NCI-H1048 (cell line): ENCODE measurements at regions not wholly inside any gene's neighbourhood (a gene's known extent, or its start where the extent isn't known, plus 50 kb on each side); places are given as distances from the start of the nearest gene placed in this dataset.
"Not testable (repeated sequence)": the region's sequence is repeated elsewhere in the genome, so short reads cannot be mapped to it uniquely, and the experiment has no call there.

Experiments used
- DNase-seq: peaks from one replicate; lab custom pipeline; 2025; lab: John Stamatoyannopoulos, UW

GRCh38 chr1:163571950-163572349, 250.2 kb downstream of the NUF2 start:
- no peak for DNase-seq

GRCh38 chr1:163574119-163574518, 252.4 kb downstream of the NUF2 start:
- no peak for DNase-seq

GRCh38 chr1:163580926-163581325, 259.2 kb downstream of the NUF2 start:
- no peak for DNase-seq

- no peak for DNase-seq
Observed at GRCh38 chr1:163583661-163584181, 262.0 kb downstream of the NUF2 start.

- no peak for DNase-seq
Observed at GRCh38 chr1:163585796-163586195, 264.0 kb downstream of the NUF2 start.

GRCh38 chr1:163588796-163589195, 267.0 kb downstream of the NUF2 start:
- no peak for DNase-seq

GRCh38 chr1:163589735-163590134, 268.0 kb downstream of the NUF2 start:
- no peak for DNase-seq

GRCh38 chr1:163591131-163591530, 269.4 kb downstream of the NUF2 start:
- not testable (repeated sequence) for DNase-seq

- DNase-seq: not testable (repeated sequence)
Observed at GRCh38 chr1:163592623-163593022, 270.9 kb downstream of the NUF2 start.

GRCh38 chr1:163596106-163596505, 274.4 kb downstream of the NUF2 start:
- not testable (repeated sequence) for DNase-seq

GRCh38 chr1:163596541-163597258, 274.9 kb downstream of the NUF2 start:
- no peak for DNase-seq

- no peak for DNase-seq
Observed at GRCh38 chr1:163604321-163604720, 282.6 kb downstream of the NUF2 start.

- peak; percentile 37 for DNase-seq
Observed at GRCh38 chr1:163604896-163605295, 283.1 kb downstream of the NUF2 start.

- DNase-seq: no peak
Observed at GRCh38 chr1:163608979-163609378, 287.2 kb downstream of the NUF2 start.

- no peak for DNase-seq
Observed at GRCh38 chr1:163609858-163610257, 288.1 kb downstream of the NUF2 start.

- no peak for DNase-seq
Observed at GRCh38 chr1:163610486-163610885, 288.7 kb downstream of the NUF2 start.

GRCh38 chr1:163614361-163614760, 292.6 kb downstream of the NUF2 start:
- DNase-seq: no peak

- DNase-seq: no peak
Observed at GRCh38 chr1:163628034-163628773, 306.4 kb downstream of the NUF2 start.

GRCh38 chr1:163632269-163632668, 310.5 kb downstream of the NUF2 start:
- DNase-seq: no peak

- no peak for DNase-seq
Observed at GRCh38 chr1:163633366-163633765, 311.6 kb downstream of the NUF2 start.

- DNase-seq: not testable (repeated sequence)
Observed at GRCh38 chr1:163645676-163646075, 323.9 kb downstream of the NUF2 start.

- no peak for DNase-seq
Observed at GRCh38 chr1:163650624-163651023, 328.9 kb downstream of the NUF2 start.

GRCh38 chr1:163652441-163652840, 330.7 kb downstream of the NUF2 start:
- DNase-seq: no peak
